HG03342 (cell line): ENCODE measurements at regions not wholly inside any gene's neighbourhood (a gene's known extent, or its start where the extent isn't known, plus 50 kb on each side); places are given as distances from the start of the nearest gene placed in this dataset.
"Not testable (repeated sequence)": the region's sequence is repeated elsewhere in the genome, so short reads cannot be mapped to it uniquely, and the experiment has no call there.

ENCODE experiments used
- ATAC-seq: cut with Tn5 transposase; IDR thresholded peaks from one replicate; pipeline ENCODE4 v1.9.1; 2021; ENCODE audit warnings: mild to moderate bottlenecking, moderate library complexity; ENCODE audit not compliant: unreplicated experiment

DNA sequence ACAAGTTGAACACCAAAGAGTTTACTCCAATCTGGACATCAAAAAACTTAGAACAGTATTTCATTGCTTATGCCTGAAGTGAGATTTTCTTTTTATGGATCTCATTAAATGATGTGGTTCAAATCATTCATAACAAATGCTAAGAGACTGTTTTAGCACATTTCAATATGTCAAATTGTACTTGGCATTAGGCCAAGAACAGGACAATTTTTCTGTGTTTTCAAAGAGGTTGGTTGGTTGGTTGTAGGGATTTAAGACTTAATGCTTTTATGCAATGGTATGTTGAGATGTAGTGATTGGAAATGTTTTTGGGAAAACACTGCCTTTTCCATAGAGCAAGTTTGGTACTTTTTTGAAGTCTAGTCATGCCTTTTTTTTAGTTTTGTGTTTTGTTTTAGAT is 510.4 kb downstream of the ZNF674 start:
- ATAC-seq: no peak

DNA sequence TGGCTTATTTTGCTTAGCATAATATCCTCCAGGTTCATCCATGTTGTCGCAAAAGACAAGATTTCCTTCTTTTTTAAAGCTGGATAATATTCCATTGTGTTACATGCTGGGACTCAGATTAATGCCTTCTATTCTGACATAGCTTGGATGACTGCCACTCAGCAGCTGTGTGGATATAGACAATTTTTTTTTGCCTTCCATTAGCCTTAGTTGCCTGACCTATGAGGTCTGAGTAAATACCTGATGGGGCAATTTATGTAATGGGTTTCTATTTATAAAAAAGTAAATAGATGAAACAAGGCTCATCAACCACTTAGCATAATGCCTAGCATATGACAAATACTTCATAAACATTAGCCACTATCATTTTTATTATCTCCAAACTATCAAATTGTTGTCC is 515.4 kb downstream of the ZNF674 start:
- ATAC-seq: no peak

DNA sequence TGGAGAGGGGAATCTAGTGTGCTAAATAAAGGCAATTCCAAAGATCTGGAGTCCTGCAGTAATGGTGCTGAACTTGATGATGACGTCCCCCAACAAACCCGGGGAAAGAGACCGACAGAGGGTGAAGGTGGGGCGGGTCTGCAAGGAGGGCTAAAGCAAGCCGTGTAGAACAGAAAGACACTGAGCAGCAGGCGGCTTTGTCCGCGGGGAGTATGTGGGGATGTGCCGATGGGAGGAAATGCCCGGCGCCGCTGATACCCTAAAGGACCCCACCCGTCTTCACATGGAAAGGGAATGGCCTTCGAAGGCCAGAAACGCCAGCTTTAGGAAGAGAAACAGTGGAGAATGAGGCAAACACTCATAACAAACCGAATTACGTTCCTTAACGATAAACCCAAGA is 528.9 kb downstream of the ZNF674 start:
- ATAC-seq: no peak

DNA sequence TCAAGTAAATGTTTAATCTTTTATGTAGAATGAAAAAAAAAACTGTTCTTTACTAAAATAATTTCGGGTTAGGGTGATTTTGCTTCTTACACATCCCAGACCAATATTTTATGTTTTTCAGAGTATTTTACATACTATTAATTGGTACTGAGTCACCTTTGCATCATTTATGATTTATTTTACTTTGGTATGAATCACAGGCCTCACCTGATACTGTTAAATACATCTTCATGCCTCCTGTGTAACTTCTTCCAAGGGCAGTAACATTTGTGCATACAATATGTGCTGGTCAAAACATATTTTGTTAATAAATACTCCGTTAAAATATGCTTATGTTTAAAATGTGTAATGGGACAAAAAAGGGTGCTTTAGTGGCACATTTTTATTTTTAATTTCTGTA is 529.6 kb downstream of the ZNF674 start:
- no peak for ATAC-seq

DNA sequence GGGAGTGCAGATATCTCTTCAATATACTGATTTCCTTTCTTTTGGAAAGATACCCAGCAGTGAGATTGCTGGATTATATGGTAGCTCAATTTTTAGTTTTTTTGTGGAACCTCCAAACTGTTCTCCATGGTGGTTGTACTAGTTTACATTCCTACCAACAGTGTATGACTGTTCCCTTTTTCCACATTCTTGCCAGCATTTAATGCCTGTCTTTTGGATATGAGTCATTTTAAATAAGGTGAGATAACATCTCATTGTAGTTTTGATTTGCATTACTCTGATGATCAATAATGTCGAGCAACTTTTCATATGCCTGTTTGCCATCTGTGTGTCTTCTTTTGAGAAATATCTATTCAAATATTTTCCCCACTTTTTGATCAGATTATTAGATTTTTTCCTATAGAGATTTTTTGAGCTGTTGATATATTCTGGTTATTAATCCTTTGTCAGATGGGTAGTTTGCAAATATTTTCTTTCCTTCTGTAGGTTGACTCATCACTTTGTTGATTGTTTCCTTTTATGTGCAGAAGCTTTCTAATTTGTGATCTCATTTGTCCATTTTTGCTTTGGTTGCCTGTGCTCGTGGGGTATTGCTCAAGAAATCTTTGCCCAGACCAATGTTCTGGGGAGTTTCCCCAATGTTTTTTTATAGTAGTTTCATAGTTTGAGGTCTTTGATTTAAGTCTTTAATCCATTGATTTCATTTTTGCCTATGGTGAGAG is 552.7 kb downstream of the ZNF674 start:
- no peak for ATAC-seq

DNA sequence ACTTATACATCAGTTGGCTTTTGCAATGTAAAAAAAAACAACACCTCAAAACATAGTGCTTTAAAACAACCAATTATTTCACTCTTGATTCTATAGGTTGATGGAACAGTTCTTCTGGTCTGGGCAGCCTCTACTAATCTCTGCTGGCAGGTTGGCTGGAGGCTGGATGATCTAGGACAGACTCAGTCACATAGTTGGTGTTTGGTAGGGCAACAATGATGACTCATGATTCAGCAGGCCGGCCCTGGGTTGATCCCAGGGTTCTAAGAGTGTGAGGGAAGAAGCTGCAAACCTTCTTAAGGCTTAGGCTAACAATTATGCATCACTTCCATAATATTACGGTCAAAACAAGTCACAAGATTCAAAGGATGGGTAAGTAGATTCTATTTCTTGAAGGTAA is 558.2 kb downstream of the ZNF674 start:
- ATAC-seq: no peak

DNA sequence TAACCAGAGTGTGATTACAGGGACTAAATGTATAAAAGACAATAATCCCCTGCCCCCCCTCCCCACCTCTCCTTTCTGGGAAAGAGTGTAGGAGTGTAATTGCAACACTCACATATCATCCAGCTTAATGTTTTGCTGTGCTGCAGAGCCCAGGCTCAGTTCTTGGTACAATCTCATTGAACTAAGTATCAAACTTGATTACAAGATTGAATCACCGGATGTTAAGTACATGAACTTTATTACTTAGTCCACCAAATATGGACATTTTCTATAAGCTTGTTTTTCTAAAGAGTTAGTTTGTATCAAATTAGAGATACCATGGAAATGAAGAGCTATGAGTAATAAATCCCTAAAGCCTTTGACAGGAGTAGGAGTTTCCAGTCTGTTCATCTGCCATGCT is 559.1 kb downstream of the ZNF674 start:
- no peak for ATAC-seq

DNA sequence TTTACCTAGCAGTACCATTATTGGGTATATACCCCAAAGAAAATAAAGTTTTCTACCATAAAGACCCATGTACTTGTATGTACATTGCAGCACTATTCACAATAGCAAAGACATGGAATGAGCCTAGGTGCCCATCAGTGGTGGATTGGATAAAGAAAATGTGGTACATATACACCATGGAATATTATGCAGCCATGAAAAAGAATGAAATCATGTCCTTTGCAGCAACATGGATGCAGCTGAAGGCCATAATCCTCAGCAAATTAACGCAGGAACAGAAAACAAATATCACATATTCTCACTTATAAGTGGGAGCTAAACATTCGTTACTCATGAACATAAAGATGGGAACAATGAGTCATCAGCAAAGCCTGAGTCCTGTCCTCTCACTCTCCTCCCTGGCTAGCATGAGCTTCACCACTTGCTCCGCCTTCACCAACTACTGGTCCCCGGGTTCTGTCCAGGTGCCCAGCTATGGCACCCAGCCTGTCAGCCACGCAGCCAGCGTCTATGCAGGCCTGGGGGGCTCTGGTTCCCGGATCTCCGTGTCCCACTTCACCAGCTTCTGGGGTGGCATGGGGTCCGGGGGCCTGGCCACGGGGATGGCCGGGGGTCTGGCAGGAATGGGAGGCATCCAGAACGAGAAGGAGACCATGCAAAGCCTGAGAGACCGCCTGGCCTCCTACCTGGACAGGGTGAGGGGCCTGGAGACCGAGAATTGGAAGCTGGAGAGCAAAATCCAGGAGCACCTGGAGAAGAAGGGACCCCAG is 562.1 kb downstream of the ZNF674 start:
- not testable (repeated sequence) for ATAC-seq

DNA sequence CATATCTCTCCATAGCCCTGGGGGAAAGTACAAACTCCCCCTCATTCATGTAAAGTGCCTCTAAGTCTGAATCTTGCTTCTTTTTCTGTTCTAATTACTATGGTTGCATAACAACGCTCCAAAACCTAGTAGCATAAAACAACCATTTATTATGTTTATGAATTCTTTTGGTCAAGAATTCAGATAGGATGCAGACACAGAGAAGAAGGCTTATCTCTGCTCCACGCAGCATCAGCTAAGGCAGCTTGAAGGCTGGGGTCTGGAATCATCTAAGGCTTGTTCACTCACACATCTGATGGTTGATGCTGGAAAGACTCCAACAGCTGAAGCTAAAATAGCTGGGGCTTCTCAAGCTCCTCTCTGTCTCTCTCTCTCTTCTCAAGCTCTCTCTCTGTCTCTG is 564.5 kb downstream of the ZNF674 start:
- ATAC-seq: no peak

DNA sequence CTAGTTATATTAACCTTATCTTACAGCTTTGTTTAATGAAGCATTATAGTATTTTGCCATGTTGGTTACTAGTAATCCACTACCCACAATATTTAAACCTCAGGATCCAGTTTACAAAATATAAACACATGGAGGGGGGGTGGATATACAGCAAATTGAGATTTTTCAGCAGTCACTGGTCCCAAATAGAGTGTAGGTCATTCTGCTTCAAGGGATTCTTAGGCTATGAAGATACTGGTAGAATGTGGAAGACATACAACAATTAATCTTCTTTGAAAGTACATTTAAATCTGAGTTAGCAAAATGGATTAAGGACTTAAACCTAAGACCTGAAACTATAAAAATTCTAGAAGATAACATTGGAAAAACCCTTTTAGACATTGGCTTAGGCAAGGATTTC is 569.6 kb downstream of the ZNF674 start:
- ATAC-seq: no peak

DNA sequence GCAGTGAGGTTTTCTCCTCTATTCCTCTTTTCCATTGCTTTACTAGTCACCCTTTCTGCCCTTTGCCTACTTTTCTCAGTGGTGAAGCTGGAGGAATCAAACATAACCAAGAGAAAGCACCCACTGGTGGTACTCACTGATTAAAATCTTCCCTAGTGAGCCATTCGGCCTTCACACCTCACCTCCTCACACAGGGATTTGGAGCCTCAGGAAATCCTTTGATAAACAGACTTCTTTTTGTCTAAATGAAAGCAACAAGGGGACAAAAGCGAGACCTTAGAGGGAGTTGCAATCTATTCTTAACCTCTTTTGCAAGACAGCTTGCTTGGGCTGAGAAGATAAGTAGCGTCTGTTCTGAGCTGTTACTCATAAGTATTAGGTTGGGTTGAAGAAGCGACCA is 572.6 kb downstream of the ZNF674 start:
- no peak for ATAC-seq

DNA sequence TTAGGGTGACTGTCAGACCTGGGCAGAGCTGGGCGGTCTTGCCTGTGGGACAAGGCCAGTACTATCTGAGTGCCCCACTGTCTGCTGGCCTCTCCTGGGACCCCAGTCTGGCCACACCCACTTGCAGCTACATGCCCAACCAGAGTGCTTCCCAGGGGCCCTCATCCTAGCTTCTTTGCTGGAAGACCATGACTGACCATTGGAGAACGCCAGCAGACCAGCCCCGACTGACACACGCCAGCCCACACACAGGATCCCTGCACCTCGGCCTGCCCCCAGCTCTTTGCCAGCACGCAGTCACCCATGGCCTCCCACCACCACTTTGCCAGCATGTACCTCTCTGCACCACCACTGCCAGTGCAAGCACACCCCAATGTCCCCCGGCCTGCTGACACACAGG is 585.7 kb downstream of the ZNF674 start:
- ATAC-seq: no peak

DNA sequence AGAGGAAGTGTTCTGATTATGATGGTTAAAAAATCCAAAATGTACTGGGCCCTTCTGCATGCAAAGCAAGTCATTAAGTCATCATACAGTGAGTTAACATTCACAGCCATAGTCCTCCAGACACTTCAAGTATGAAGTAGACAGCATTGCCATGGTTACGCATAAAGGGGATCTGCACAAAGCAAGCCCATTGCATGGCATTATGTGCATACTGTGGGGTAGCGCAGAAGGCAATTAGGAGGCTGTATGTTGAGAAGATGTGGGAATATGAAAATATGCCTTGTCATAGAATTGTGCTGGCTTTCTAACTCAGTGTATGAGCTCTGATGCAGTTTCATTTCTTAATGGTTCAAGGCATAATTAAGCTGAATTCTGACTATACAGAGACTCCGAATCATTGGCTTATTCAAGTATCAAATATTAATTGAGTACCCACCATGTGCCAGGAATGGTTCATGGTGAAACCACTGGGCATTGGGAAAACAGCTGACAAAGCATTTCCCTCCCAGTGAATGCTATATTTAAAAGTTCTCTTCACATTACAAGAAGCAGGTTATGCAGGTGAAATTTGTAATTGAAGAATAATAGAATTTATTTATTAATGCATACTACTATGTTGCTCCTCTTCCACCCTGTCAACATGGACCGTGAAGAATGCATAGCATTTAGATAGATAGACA is 588.9 kb downstream of the ZNF674 start:
- ATAC-seq: no peak

DNA sequence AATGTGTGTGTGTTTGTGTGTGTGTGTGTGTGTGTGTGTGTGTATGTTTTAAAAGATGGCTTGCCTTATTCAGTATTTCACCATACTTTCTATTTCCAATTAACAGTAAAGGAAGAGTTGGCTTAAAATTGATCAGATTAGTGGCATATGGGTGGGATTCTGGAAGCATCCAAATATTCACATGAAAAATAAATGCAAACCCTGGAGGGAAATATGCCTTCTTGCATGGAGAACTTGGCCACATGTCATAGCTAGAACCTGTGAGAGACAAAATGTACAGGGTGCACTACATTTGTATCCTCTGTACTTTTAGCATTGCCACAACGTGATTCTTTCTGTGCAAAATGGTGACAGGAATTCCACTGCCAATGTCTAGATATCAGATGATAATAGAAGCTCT is 589.6 kb downstream of the ZNF674 start:
- ATAC-seq: no peak

DNA sequence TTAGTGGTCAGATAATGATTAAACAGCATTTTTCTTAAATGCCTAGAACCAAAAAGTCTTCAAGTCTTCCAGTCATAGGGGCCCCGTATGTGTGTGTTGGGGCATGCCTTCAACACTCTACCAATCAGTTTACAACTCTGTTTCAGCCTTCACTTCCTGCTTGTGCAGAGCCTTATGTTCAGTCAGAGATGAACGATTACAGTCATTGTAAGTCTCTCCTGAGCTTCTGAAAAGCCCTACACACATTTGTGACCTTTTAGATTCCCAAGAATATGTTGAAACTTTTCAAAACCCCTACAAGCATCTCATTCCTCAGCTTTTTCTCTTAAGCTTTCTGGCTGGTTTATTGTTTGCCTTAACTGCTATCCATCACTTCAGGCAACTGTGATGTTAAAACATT is 591.2 kb downstream of the ZNF674 start:
- ATAC-seq: no peak

DNA sequence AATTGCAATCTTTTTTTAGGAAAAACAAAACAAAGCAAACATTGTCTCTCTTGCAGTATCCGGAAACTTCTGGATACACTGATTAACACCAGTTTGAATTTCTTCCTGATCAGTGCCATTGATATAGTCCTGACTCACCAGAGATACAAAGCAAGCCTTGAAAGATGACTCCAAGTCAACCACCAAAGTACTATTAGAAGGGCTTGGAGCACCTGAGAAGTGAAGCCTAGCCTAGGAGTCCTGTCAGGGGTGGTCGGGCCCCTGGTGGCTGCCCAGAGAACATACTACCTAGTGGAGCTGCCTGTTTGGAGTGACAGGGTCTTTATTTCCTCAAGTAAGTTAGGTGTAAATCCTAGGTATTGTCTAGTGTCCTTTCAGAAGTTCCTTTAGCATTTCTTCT is 593.2 kb downstream of the ZNF674 start:
- no peak for ATAC-seq

DNA sequence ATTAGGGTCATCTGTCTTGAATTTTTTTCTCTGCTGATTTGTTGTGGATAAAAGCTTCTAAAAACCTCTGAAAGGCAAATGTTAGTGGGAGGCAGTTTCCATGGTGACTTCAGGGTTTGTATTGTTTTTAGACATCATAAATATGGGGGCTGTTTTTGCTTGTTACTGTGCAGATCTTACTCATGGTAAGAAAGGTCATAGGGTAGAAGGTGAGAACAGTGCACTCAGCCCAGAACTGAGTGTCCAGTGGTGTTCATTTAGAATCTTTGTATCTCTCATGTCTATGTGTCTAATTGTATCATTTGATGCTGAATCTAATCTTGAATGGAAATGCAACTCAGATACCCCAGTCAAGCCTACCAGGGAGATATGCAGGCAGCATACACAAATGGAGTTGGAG is 609.8 kb downstream of the ZNF674 start:
- ATAC-seq: no peak

DNA sequence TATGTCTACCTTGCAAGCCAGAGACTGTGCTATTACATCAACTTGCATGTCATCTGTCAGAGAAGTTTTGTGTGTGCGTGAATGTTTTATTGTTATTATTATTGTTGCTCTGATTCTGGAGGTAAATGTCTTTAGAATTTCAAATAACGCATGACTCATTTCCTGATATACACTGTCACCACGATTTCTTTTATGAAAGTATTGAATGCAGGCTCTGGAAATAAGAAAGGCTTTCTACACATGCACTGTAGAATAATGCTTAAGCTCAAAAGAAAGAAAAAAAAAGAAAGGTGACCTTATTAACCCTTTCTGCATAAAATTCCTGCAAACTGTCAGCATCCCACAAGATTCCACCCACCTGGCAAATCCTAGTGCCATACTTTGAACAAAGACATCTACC is 632.9 kb downstream of the ZNF674 start:
- no peak for ATAC-seq

DNA sequence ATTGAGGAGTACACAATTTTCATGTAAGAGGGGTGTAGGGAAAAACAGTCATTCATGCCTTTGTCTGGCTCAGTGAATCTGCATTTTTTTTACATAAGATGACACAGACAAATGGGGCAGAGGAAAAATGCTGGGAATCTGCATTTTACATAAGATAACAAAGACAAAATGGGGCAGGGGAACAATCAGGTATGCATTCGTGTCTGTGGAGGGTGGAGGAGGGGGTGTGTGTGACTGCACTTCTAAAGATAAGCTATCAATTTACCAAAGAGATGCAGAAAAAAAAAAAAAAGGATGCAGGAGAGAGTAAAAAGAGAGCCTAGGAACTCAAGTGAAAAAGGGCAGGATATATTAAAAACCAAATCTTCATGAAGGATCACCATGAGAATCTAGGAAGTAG is 637.4 kb downstream of the ZNF674 start:
- ATAC-seq: no peak

DNA sequence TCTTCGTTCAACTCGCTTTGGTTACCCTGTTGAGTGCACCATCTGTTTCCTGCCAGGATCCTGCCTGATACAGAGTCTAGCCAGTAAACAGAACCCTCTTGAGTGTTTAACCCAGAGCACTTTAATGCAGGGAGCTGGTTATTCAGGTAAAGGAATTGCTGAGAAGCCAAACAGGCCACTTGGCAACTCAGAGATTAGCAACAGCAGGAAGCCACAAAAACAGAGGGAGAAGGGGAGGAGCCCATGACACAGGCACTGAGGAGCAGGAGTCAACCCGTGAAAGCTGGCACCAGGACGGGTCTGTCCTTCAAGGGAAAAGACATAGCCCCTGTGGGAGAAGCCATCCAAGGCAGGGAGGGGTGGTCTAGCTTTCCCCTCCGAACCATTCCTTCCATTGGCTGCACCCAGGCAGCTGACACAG is 641.4 kb downstream of the ZNF674 start:
- ATAC-seq: no peak

DNA sequence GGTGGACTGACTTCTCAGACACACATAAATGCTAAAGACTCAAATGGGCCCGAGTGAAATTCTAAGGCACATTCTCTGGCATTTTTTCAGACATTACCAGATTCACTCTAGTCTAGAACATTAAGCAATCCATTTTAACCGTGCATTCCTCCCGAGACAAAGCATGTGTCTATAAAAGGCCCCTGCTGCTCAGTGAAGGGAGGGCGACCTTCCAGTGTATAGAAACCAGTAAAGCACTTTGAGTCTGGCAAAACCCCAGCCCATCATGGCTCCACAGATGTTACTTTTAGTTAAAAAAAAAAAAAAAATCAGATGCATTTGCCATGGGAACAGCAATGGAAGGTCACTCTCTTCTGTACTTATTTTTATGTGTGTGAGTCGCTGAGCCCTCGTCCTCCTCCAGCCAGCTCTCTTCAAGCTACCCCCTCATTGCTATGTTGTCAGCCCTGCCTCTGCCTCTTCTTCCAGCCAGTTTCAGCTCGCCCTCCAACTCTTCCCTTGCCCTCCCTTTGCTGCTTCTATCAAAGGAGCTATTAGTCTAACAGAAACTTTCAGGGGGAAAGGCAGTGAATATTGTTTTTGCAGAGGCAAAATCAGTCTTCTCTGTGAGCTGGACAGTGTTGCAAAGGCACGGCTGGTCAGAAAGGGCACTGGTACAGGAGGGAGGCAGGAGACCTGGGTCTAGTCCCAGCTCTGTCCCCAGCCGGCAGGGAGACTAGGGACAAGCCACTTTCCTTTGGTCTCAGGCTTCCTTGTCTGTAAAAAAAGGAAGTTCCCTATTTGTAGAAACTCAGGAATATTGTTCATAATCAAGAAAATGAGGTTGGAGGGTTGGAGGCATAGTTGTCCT is 644.2 kb downstream of the ZNF674 start:
- no peak for ATAC-seq
